PC-3 (cell line): ENCODE measurements at regions not wholly inside any gene's neighbourhood (a gene's known extent, or its start where the extent isn't known, plus 50 kb on each side); places are given as distances from the start of the nearest gene placed in this dataset.

ENCODE experiments used
- EZH2 ChIP-seq: fragments of 300-600 bp; sonication (generic); IDR thresholded peaks from one replicate; pipeline ENCODE4 v1.6.1; 2017; ENCODE audit warnings: antibody characterized with exemption, mild to moderate bottlenecking, low read length; ENCODE audit not compliant: unreplicated experiment
- EZH2phosphoT487 ChIP-seq: fragments of 300-600 bp; sonication (generic); IDR thresholded peaks from 2 replicates; pipeline ENCODE4 v1.6.1; 2018; ENCODE audit warnings: mild to moderate bottlenecking, antibody characterized with exemption, low read length, borderline replicate concordance
- TF ChIP-seq, protein P1 (sequence below): fragments of 300-600 bp; sonication (generic); conservative IDR thresholded peaks from 2 replicates; pipeline ENCODE4 v1.5.1; 2017; ENCODE audit warnings: antibody characterized with exemption, low read depth, mild to moderate bottlenecking, low read length

DNA sequence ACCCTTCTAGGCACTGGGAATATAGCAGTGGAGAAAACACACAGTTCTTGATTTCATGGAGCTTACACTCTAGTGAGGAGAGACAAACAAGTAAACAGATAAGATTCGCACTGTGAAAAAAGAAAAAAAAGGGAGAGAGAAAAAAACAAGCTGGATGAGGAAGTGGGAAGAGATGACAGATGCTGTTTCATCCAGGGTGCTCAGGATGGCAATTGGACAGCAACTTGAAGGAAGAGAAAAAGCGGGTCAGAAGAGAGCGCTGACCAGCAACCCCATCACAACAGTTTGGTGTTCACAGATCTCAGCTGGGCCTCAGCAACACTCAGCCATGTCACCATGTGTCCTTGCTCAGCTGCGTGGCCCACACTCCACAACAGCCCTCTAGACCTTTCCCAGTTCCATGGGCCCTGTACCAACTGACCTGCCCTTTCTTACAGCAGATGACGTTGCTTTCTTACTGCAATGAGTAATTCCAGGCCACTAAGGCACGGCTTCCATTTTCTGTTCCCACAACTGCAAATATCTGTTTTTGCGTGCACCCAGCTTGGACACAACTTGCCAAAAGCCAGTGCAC is 230.8 kb downstream of the MEX3B start:
- TF ChIP-seq, protein P1, sequence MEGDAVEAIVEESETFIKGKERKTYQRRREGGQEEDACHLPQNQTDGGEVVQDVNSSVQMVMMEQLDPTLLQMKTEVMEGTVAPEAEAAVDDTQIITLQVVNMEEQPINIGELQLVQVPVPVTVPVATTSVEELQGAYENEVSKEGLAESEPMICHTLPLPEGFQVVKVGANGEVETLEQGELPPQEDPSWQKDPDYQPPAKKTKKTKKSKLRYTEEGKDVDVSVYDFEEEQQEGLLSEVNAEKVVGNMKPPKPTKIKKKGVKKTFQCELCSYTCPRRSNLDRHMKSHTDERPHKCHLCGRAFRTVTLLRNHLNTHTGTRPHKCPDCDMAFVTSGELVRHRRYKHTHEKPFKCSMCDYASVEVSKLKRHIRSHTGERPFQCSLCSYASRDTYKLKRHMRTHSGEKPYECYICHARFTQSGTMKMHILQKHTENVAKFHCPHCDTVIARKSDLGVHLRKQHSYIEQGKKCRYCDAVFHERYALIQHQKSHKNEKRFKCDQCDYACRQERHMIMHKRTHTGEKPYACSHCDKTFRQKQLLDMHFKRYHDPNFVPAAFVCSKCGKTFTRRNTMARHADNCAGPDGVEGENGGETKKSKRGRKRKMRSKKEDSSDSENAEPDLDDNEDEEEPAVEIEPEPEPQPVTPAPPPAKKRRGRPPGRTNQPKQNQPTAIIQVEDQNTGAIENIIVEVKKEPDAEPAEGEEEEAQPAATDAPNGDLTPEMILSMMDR, result no peak
- TF ChIP-seq EZH2phosphoT487, result no peak
- no peak for TF ChIP-seq EZH2
